GM20431 (cell line): ENCODE measurements at regions not wholly inside any gene's neighbourhood (a gene's known extent, or its start where the extent isn't known, plus 50 kb on each side); places are given as distances from the start of the nearest gene placed in this dataset.

Experiments used
- in situ Hi-C: fragments of 300-500 bp; cut with MseI, MboI; formaldehyde crosslinking; loops from one replicate; pipeline ENCODE4 v1.15.0; 2020; ENCODE audit warnings: low sequenced_read_pairs; ENCODE audit not compliant: unreplicated experiment

DNA sequence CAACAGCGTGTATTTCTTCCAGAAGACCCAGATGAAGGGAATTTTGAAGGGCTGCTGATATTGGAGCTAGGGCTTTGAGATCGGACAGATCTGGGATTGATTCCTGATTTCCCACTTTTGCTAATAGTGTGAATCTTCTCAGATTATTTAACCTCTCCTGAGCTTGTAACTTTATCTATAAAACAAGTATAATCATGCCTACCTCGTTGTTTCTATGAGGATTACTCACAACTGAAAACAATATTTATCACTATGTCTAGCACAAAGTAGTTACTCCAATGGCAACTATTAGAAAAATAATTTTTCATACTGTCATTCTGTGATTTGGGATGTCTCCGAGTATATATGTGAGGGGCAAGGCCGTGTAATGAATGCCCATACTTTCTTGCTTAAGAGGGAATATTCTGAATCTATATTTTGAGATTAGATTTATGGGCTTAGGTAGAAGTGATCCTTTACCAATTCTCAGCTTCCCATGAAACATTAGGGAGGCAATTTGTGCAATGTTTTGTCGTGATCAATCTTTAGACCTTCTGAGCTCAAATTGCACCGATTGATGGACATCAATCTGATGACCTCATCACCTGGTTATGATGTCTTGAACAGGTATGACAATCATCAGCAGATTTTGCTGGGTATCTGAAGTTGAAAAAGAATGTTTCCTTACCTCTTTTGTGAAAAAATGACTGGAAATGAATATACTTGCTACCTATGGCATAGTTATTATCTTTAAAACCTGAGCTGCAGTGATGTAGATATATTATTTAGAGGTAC is 339.9 kb downstream of the KCNS3 start:
- in situ Hi-C loops = no loop called here

DNA sequence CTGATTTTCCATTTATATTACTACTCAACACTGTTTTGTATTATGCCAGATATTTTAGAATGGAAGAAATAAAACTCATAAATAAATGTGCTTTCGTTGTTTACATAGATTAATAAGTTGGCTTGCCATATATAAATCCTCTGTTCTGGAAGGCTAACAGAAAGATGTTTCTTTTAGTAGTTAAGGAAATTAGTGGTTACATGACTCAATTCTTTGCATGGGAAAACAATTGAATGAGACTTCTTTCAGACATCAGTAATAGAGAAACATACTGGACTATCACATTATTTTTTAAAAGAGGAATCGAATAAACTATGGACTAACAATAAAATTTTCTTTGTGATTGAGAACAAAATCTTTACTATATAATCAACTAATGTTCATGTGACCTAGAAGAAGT is 336.5 kb downstream of the KCNS3 start:
- in situ Hi-C loops = no loop called here

DNA sequence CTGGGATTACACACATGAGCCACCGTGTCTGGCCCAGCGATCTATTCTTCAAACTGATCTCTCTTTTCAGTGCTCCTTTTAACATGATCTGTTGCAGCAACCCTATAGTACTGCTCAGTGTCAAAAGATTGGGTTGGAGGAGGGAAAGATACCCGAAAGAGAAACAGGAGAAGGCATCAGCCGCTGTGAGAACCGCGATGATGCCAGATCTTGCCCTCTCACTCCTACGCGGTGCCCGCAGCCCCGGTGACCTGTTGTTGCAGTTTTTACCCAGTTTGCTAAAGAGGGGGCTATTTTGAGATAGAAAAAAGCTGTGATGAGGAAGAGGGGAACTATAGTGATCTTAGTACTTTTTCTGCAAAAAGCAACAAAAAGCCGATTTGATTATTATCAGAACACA is 335.5 kb downstream of the KCNS3 start:
- in situ Hi-C loops = no loop called here

DNA sequence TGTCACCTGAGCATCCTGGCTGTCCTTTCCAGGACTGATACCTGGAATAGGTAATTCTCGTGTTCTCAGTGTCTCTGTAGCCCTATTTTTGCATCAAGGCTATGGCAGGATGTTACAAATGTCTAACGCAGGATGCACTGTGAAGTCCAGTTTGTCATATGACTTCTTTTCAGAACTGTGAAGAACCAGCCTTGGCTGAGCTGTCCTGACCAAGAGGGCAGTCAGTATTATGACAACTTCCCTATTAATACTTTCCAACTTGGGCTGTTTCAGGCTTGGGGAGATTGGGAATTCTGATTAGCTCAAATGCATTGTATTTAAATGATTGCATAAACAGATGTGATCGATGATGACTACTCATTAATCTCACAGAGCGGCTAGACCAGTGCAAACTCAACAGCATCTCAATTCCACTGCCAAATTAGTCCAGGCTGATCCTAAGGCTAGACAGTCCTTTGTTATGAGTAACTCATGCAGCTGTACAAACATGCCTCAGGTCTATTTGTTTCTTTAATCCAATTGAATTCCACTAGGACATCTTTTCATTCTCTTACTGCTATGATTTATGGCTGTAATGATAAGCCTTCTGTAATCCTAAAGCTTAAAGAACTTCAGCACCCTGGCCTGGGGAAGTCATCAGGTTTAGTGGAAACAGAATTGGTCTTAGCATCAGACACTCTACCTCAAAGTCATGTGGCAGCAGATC is 331.6 kb downstream of the KCNS3 start:
- in situ Hi-C loops = no loop called here

DNA sequence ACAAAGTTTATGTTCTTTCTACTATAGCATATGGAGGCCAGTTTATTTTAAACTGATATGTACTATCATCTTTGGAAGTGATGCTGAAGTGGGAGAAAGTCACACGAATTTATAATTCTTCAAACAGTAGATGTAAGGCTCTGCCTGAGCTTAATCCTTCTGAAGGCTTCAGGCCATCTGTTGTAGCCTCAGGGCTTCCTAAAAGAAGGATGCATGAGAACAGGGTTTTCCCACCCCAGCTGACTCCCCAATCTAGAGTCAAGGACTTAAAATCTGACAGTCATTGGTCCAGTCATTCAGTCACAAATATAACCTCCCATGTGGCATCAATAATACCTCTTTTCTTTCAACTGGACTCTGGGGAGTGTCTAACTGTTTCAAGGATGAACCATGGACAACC is 330.5 kb downstream of the KCNS3 start:
- in situ Hi-C loops = no loop called here

DNA sequence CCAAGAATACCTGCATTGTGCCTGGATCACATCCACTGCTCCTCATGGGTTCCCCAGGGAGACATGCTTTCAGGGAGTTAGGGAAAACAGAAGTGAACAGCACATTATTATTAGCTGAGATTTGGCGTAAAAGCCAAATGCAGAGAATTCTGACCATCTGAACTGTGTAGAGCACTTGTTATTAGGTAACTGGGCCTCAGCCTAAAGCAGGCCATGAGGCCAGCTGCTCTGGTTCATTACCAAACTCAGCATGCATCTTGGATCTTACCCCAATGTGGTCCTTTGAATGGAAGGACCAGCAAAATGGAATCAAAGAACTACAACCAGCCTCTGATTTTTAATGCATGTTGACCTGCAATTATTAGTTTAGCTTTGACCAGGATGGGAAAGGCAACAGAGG is 322.3 kb downstream of the KCNS3 start:
- in situ Hi-C loops = no loop called here

DNA sequence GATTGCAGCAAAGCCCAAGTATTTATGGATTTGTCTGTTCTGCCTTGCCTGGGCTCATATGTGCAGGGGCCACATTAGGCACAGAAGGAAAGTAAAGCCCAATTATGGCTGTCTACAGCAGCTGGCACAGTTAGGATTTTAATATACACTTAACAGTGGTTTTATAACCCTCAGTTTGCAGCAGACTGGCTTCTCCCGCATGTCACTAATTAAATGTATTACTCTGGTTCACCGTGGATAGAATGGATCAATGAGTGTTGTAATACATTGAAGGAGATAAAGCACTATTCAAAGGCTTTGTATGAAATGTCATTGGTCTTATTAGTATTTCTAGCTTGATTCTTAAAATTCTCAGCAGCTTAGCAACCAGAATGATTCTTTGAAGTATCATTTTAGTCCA is 320.2 kb downstream of the KCNS3 start:
- in situ Hi-C loops = no loop called here

DNA sequence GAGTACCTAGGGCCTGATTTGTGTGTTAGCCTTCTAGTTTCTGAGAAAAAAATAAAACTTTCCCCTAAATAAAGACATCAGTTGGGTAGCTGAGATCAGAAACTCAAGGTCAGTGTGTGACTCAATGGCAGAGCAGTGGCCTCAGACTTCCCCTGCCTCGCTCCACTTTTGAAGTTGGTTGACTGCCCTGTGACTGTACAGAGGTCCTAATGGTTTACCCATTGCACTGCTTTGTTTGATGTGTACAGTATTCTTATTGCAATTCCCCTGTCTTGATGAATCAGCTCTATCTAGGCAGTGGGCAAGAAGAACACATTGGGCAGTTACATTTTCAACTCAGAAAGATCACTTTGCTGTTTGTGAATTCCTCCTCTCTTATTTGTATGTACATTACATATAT is 315.7 kb downstream of the KCNS3 start:
- in situ Hi-C loops = no loop called here

DNA sequence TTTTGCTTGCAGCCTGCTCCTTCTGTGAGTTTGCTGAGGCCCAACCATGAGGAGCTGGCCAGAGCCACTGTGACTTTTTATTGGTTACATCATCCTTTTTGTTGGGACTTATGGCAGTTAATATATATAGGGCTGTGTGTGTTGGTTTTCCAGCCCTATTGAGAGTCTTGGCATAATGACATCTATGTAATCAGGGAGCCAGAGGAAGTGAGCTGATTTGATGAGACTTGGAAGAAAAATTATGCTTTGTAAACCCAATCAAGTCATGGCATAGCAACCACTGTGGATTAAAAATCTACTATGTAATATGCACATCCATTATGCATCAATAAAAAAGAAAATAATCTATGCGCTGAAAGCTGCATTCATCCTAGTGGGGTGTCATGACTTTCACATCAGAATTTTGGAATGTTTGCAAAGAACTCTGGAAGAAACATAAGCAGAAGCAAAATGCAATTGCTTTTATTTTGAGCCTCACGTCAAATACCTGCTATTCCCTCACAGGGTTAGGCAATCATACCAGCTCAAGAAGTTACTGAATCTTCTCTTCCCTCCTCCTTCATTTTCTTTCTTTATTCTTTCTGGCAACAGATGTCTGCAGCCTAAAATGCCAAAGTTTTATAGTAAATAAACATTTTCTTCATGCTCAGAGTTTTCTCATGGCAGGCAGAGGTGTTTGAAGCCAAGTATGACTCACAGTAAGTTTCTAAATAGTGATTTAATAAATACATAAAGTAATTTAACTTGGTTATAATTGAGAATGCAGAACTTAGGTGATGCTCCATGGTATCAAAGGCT is 308.5 kb downstream of the KCNS3 start:
- in situ Hi-C loops = no loop called here

DNA sequence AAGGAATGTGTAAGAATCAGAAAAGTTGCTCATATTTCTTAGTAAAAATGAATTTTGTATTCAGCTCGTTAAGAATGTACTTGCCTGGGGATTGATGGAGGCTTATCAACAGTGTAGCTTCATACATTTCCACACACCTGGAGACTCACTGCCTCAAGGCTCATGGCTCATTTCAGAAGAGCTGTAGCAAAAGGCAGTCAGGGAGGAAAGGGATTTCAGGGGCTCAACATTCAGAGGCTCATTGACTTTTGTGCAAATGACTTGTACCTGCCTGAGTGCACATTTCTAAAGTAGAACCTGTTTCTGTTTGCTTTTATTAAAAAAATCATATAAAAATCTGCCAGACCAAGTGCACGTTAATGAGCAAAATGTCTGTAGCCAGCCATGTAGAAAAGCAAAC is 304.4 kb downstream of the KCNS3 start:
- in situ Hi-C loops = no loop called here

DNA sequence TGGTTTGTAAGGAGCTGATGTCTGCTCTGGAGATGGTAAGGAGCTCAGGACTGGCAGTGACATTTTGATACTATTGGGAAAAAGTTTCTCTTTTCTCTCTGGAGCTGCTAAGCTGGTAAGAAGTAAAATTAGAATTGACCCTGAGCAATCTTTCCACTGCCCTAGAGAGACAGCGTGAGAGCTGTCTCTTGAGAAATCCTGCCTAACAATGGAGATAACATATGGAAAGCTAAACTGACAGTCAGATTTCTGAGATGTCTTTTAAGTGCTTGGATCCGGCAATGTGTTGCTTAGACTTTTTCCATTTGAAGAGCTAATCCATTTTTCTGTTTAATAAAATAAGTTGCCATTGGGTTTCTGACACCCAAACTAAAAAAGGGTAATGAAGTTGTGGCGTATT is 302.4 kb downstream of the KCNS3 start:
- in situ Hi-C loops = no loop called here

DNA sequence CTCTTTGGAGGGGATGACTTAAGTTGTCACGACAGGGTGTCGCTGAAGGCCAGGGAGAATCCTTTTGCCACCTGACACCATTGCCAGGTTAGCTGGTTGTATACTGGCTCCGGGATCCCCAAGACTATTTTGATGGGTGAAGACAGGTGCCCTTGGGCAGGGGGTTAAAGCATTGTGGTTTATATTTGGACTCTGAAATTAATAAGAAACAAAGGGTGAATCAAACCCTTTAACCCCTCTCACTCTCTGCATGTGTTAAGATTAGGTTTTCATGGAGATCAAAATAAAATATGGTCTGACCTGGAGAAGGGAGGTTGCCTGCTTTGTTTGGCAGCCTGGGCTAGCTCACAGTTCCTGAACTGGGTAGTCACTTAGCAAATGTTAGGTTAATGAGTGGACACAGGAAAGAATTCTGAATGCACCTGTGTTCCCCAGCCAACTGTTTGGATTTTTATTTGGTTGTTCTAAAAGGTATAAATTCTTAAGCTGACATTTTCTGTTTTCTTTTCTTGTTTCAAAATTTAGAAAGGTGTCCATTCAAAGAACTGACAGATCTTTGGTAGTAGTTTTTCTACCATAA is 301.7 kb downstream of the KCNS3 start:
- in situ Hi-C loops = no loop called here

DNA sequence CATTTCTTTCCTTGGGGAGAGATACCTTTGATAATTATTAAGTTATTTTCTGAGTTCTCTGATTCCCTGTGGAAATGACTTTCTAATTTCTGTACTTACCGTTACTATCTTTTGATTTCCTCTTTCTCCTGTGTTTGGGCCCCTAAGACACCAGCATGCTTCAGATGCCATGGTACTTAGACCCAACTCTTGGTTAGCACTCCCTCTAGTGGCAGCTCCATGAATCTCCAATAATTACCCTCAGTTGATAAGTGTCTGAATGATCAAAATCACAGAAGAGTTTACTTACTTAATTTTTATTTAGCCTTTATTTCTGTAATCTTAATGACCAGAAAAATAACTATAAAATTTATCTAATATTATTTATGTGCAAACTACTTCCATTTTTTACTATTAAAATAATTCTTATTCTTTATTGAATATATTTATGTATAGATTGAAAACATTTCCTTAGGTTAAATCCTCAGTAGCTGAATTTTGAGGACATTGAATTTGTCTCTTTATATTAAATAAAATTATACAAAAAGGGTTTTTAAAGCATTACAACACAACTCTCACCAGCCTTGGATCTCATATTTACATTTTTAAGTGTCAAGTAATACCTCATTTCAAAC is 300.4 kb downstream of the KCNS3 start:
- in situ Hi-C loops = no loop called here

DNA sequence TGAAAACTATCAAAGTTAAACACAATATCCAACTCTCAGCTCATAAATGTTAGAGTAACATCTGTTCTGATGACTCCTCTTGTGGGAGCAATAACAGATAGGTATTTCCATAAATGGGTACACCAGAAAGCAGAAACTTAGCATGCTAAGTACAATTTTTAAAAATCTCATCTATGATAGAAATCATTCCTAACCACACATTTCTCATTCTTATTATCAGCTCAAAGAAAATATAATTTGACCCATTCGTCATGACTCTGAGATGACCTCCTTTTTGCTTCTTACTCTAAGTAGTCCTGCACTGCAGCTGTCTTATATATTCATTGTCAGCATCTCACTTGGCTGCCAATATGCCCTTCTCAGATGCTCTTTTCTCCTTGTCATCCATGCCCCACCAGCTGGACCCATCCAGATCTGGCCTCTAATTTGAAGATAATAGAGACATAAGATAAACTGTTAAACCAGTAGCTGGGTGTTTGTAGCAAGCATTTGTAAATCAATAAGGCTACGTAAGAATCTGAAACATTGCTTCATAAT is 298.3 kb downstream of the KCNS3 start:
- in situ Hi-C loops = no loop called here

DNA sequence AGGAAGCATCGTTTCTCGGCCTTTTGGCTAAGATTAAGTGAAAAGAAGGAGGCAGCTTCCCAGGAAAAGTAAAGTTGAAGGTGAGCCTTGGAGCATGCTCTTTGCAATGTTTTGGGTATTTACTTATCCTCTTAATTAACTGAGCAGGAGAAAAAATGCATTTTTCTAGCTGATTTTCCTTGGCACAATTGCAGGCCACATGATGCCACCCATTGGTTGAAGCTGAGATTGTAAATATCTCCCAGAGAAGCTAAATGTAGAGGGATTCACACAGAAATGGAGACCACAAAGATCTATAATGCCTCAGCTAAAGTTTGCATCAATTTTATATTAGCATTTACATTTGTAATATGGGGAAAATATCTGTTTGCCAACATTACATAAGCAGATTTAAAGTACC is 294.1 kb downstream of the KCNS3 start:
- in situ Hi-C loops = loop anchor here (25.0 kb wide), 2 partner anchors 310 to 460 kb away; no protein-coding TSS in a partner anchor

DNA sequence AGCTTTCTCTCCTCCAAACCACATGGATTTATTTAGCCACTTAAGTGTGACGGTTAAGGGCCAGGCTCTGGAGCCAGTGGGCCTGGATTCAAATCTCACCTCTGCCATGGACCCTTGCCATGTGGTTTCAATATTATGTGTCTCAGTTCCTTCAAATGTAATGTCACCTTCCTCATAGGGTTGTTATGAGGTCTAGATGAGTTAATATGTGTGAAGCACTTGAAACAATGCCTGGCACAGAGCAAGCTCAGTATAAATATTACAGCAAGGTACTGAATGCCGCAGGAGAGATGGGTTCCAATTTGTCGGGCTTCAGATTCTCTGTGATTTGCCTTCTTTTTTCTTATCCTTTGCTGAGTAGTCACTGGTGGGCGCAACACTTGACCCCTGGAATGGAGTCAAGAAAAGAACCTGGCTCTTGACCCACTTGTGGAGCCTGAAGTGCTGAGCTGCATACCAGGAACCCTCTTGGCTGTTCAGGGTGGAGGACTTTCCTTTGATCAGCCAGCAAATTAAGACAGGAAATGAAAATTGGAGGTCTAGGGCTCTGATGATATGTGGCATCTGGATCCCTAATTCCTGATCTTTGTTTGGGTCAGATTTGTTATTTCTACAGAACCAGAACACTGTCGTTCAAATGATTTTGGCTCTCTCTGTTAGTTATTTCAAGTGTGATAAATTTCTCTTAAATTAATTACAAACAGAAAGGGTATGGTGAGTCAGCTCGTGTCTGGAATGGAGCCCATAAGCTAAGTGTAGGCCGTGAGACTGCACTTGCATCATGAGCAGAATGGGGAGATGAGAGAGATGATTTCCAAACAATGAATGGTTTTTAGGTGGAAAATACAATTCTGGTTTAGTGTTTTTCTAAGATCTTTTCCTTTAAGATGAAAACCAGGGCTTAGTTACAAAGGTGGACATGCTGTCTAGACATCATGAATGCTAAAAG is 293.0 kb downstream of the KCNS3 start:
- in situ Hi-C loops = loop anchor here (25.0 kb wide), 2 partner anchors 309 to 459 kb away; no protein-coding TSS in a partner anchor

DNA sequence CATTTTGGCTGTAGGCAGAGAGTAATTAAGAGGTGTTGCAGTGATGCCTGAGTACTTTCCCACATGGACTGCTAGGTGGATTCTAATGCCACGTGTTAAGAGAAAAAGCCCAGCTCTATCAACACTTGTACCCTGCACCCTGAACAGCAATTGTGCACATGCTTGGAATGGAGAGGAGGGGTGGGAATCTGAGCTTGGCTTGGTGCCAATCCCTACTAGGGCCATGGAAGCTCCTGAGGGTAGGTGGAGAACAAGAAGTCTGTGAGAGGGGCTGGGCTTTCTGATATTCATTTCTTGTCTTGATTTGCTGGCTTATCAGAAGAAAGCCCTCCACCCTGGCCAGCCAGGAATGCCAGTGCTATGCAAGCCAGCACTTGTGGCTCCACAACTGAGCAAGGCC is 292.2 kb downstream of the KCNS3 start:
- in situ Hi-C loops = loop anchor here (25.0 kb wide), 2 partner anchors 308 to 458 kb away; no protein-coding TSS in a partner anchor

DNA sequence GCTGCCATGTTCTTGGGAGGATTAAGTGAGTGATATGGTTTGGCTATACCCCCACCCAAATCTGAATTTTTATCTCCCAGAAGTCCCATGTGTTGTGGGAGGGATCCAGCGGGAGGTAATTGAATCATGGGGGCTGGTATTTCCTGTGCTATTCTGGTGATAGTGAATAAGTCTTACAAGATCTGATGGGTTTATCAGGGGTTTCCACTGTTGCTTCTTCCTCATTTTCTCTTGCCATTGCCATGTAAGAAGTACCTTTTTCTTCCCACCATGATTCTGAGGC is 291.4 kb downstream of the KCNS3 start:
- in situ Hi-C loops = loop anchor here (25.0 kb wide), 2 partner anchors 308 to 458 kb away; no protein-coding TSS in a partner anchor
